GM21515 (cell line): ENCODE measurements at regions not wholly inside any gene's neighbourhood (a gene's known extent, or its start where the extent isn't known, plus 50 kb on each side); places are given as distances from the start of the nearest gene placed in this dataset.
"Not testable (repeated sequence)": the region's sequence is repeated elsewhere in the genome, so short reads cannot be mapped to it uniquely, and the experiment has no call there.

Source experiments
- ATAC-seq: cut with Tn5 transposase; IDR thresholded peaks from one replicate; pipeline ENCODE4 v1.9.1; 2021; ENCODE audit not compliant: unreplicated experiment

GRCh38 chr6:145277358-145278086, 457.8 kb downstream of the EPM2A start:
- ATAC-seq: no peak

DNA sequence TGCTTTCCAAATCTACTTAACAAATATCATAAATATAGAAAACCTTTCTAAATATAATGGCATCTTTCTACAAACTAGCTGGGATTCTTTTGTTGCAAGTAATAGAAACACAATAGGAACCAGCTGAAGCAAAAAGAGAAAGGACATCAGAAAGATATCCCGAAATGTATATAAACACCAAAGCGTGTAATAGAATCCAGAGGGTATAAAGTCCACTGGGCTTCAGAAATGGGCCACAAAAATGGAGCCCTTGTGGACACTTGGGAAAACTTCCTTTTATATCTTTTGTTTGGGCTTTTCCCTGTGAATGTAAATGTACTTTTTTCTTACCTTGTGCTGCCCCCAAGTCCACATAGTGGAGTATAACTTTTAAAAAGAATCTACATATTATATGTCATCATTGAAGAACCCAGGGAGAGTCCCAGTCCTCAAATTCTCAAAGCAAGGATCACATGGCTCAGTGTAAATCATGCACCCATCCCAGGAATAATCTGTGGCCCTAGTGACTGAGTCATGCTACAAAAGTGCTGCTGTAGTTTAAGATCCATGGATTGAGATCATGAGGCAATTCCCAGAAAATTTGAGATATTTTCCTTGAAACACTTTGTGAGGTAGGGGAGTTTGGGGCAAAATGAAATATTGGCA, 457.0 kb downstream of the EPM2A start:
- no peak for ATAC-seq

- ATAC-seq: no peak
Observed at GRCh38 chr6:145279551-145279950, 455.8 kb downstream of the EPM2A start.

DNA sequence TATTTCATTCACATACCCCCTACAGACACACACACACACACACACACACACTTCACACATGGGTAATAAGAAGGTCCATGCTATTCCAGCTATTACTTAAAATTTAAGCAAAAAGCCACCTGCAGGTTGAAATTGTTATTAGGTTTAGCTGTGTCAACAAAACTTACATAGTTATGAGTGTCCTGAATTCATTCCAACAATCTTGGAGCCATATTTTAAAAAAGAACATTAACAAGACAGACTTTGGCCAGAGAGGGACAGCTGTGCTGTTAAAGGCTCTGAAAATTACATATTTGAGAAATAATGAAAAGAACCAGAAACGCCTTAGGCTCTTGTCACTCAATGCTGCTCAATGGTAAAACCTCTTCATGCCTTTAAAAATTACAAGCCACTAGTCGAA, 455.3 kb downstream of the EPM2A start:
- no peak for ATAC-seq

- not testable (repeated sequence) for ATAC-seq
Observed at GRCh38 chr6:145283209-145283608, 452.1 kb downstream of the EPM2A start.

GRCh38 chr6:145283856-145284255, 451.5 kb downstream of the EPM2A start:
- ATAC-seq: no peak

DNA sequence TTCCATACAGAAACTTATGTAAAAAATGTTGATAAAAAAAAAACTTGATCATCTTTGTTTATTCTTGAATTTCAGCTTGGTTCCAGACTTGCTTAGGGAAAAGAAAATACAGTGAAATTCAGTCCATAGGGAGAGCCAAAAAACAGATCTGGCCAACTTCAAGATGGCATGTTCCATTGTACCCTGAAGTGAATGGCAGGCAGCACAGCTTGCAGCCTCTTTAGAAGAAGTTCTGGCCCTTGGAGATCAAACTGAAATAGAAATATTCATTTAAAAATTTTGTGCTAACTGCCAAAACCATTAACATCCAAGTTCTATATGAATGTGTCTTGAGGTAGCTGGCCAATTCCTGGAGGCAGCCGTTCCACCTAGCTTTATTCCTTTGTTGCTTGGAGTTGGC, 448.4 kb downstream of the EPM2A start:
- no peak for ATAC-seq

DNA sequence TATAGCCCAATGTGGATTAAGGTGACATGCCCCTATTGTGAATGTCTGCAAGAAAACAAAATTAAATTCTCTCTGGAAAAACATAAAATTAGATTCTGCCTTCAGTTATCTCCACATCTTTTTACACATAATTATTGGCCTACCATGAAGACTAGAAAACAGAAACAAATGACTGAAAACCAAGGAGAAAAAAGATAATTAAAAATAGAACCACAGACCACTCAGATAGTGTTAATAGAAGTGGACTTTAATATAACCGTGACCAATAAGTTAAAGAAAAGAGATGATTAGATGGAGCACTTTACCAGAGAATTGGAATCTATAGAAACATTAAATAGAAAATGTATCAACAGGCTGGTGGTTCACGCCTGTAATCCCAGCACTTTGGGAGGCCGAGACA, 445.7 kb downstream of the EPM2A start:
- ATAC-seq: no peak

- ATAC-seq: no peak
Observed at GRCh38 chr6:145290122-145290521, 445.2 kb downstream of the EPM2A start.

DNA sequence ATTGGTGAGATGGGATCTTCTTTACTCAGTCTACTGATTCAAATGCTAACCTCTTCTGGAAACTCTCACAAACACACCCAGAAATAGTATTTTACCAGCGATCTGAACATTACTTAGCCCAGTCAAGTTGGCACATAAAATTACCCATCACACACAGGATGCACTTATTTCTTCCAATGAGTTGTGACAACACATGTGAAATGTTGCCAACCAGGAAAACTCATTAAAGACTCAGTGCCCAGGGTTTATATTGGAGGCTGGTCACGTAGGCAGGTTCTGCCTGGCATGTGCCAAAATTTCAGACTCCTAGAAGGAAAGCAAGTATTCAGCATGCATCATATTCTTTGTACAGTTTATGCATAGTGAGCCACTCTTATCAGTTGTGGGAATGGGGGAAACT, 443.3 kb downstream of the EPM2A start:
- no peak for ATAC-seq

DNA sequence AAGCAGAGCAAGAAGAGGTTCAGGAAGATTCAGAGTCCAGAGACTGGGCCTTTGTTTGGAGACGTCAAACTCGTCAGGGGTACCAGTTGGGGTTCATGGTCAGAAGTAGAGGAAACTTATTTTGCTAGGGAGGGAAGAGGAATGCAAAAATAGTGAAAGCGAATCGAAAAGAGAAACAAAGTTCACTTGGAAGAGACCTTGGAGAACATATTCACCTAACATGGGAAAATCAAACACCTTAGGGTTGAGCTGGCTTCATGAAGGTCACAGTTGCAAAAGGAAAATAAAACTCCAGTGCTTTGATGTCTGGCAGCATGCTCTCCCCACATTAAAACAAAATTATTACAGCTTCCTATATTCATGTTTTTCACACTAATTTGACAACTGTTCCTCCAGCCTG, 440.4 kb downstream of the EPM2A start:
- ATAC-seq: no peak

DNA sequence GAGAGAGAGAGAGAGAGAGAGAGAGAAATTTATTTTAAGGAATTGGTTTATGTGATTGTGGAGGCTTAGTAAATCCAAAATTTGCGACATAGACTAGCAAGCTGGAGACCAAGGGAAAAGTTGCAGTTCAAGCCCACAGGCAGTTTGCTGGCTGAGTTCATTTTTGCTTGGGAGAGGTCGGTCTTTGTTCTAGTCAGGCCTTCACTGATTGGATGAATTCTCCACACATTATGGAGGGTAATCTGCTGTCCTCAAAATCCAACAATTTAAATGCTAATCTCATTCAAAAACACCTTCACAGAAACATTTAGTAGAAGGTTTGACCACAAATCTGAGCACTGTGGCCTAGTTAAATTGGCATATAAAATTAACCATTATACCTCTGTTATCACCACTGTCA, 439.6 kb downstream of the EPM2A start:
- ATAC-seq: no peak

GRCh38 chr6:145305670-145306069, 429.6 kb downstream of the EPM2A start:
- ATAC-seq: no peak

DNA sequence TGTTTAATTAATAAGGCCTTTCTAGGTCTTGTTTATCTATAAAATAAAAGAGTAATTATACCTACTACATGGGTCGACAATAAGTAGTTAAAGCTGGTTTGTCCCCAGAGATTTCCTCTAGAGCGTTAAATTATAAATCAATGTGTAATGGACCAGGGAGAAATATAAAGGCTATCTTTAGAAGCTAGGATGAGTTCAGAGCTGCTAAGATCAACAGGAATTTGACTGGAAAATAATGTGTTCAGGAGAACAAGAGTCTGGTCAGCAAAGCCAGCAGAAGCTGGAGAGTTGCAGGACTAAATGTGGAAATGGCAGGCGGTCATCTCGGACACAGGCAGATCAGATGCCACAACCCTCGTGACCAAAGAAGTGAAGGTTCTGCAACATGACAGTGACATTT, 428.8 kb downstream of the EPM2A start:
- no peak for ATAC-seq

DNA sequence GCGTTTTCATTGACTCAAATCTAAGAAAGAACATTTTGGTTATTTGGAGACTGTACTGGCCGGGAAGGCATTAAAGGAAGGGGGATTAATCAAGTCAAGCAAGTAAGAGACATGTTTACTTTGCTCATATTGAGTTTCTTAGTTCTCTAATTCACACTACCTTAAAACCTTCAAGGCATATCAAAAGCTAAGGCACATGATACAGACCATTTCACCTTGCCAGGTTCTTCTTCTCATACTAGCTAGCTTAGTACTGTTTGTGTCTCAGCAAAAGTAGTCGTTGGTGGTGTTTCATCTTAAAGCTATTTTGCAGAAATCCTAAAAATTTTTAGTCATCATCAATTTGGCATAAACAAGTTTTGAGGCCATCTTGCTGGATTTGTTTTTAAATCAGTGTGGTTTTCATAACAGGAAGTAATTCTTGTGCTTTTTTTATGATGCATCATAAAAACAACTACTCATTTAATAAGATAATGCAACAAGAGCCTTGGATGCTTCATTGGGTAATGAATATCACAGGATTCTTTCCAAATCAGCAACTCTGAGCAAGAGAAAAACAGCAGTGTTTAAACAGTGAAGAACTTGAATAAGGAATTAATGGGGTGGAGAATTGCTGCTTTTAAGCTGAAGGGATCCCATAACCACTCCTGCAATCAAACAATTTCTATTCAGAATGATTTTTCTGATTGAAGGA, 425.3 kb downstream of the EPM2A start:
- no peak for ATAC-seq

- ATAC-seq: no peak
Observed at GRCh38 chr6:145312481-145312880, 422.8 kb downstream of the EPM2A start.

DNA sequence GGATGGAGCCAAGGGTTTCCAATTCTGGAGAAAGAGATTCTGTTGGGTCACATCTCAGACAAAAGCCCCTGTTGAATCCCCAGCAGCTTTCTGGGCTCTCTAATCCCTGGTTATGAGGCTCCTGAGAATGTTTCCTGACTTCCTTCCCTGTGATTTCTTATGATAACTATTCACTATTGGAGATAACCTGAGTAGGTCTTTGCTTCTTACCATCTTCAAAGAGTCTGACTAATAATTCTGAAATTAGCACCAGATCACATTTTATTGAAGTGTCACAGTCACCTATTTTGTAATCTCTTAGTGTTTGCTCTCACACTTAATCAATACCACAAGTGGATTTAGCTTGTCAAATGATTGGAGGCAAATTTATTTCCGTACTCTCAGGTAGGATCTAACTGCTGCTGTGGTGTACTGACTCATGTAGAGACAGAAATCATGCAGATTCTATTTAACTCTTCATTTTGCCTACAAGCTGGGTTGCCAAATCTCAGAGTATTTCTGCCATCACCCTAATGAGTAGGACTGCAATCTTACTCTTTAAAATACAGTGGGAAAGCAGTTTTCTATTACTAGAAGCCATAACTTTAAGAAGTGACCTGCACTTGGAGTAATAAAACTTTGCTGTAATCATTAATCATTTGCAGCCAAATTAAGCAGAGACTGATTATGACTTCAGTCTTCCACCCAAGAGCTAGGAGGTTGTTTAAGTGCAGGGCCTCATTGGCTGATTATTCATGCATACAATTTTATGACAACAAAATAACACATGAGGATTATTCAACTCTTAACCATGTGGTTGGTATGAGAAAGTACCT, 422.1 kb downstream of the EPM2A start:
- no peak for ATAC-seq

DNA sequence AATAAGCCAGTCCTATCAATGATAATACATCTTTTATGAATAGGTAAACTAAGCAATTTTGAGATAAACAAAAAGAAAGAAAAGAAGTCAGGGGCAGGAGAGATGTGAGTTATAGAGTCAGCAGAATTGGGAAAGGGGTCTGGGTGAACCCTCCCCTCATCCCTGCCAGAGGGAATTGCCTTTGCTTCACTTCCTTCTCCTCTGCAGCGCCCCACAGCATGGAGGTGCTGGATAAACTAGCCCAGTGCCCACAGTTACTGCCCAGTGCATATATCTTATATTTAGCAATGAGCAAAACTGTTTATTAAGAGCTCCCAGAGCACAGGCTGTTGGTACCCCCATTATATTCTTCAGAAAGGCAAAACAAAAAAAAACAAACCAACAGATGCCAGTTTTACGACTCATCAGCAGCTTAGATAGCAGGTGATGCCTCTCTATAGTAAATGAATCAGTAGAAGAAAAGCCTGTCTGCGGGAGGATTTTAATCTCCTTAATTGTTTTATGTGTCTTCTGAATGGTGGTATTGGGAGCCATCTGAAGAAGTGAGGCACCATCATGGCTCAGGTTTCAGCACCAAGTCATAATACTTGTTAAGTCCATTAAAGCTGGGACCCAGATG, 419.2 kb downstream of the EPM2A start:
- ATAC-seq: no peak

- no peak for ATAC-seq
Observed at GRCh38 chr6:145318952-145319351, 416.4 kb downstream of the EPM2A start.

- no peak for ATAC-seq
Observed at GRCh38 chr6:145319605-145320004, 415.7 kb downstream of the EPM2A start.

GRCh38 chr6:145323646-145324045, 411.7 kb downstream of the EPM2A start:
- ATAC-seq: no peak
